ENCODE measurements at regions not wholly inside any gene's neighbourhood (a gene's known extent, or its start where the extent isn't known, plus 50 kb on each side); places are given as distances from the start of the nearest gene placed in this dataset.

DNA sequence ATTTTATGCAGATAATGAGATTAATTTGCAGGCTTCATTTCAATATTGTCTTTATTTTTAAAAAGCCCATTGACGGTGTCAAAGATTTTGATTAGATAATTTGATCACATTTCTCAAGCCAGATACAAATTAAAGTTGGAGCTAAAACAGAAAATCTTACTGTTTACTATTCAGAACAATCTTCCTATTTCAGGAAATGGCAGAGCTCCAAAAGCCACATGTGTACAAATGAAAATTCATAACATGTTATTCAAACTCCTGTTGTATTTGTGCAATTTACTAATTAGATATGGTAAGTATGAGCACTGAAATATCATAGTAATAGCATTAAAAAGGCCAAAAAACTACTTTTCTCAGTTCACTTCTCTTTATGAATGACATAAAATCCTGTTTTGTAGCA is 682.9 kb downstream of the KCNJ3 start:
- Mint-ChIP-seq H3K27me3 (no peaks in the 10 kb centered on the region), H3K27ac (no peak overlapping the region), H3K9me3 (no peaks in the 10 kb centered on the region), H3K36me3 (no peaks in the 10 kb centered on the region), H3K4me1 (peaks cover 0 to 8% (median 7%) of the 10 kb centered on the region in 3 donors), H3K4me3 (no peak overlapping the region)

DNA sequence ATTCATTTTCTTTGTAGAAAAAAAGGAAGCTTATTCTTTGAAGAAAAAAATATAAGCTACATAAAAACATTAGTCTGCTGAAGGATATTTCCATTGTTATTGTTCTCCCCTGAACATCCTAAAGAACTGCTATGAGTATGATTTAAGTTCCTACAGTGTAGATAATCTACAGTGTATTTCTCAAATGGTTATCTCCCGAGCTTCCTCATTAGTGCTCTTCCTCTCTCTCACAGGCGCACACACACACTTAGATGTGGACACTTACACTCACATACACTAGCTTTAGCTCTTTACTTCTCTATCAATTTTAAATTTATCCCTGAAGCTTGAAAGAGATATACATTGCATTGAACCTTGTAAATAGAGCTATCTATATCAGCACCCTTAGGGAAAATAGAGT is 681.0 kb downstream of the KCNJ3 start:
- Mint-ChIP-seq H3K4me1 (peaks cover 0 to 8% (median 7%) of the 10 kb centered on the region in 3 donors), H3K27me3 (no peaks in the 10 kb centered on the region), H3K9me3 (no peaks in the 10 kb centered on the region), H3K36me3 (no peaks in the 10 kb centered on the region), H3K27ac (no peak overlapping the region), H3K4me3 (no peak overlapping the region)

GRCh38 chr2:155377931-155378444 is 679.5 kb downstream of the KCNJ3 start:
- Mint-ChIP-seq H3K27ac (no peak overlapping the region), H3K27me3 (no peaks in the 10 kb centered on the region), H3K4me3 (no peak overlapping the region), H3K36me3 (no peaks in the 10 kb centered on the region), H3K4me1 (peaks cover 0 to 8% (median 7%) of the 10 kb centered on the region in 3 donors), H3K9me3 (no peaks in the 10 kb centered on the region)

DNA sequence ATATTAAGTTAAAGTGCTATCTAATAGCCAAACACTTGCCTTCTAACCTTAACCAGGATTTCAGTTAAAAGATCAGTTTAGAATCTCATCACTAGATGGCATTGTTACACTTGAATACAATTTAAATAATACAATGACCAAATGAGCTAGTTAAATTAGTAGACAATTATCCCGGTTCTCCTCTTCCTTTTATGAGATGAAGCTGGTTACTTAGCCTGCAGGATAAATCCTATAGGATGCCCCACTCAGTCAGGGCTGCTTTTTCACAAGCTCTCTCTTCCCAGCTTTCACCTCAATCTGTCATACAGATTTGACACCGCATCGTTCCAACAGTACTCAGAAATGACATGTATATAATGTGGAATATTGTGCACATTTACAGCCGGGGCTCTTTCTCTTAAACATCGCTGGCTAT is 678.8 kb downstream of the KCNJ3 start:
- Mint-ChIP-seq H3K27me3 (no peaks in the 10 kb centered on the region), H3K4me1 (peaks cover 0 to 8% (median 7%) of the 10 kb centered on the region in 3 donors), H3K27ac (no peak overlapping the region), H3K4me3 (no peak overlapping the region), H3K36me3 (no peaks in the 10 kb centered on the region), H3K9me3 (no peaks in the 10 kb centered on the region)

DNA sequence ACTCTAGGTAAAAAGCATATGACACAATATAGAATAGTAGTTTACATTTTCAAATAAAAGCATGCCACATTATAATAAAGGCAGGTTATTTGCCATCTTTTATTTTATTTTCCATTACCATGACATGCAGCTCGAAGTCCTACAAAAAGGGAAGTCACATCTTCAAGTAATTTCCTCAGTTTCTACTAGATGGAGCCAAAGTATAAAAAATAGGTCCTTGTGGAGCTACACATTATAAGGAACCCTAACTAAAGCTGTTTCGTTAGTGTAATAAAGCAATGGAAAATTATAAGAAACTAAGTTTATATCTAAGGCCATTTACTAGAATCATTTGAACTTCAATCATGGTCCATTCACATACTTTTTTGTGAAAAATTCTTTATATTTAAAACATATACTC is 674.5 kb downstream of the KCNJ3 start:
- no peaks in the 10 kb centered on the region for H3K4me1 Mint-ChIP-seq
- H3K36me3 Mint-ChIP-seq, result no peaks in the 10 kb centered on the region
- H3K27me3 Mint-ChIP-seq, result no peaks in the 10 kb centered on the region
- H3K9me3 Mint-ChIP-seq, result no peaks in the 10 kb centered on the region
- no peak overlapping the region for H3K27ac Mint-ChIP-seq
- no peak overlapping the region for H3K4me3 Mint-ChIP-seq

GRCh38 chr2:155368934-155369333 is 670.4 kb downstream of the KCNJ3 start:
- H3K36me3 Mint-ChIP-seq, result no peaks in the 10 kb centered on the region
- H3K9me3 Mint-ChIP-seq, result no peaks in the 10 kb centered on the region
- no peaks in the 10 kb centered on the region for H3K27me3 Mint-ChIP-seq
- no peak overlapping the region for H3K27ac Mint-ChIP-seq
- no peaks in the 10 kb centered on the region for H3K4me1 Mint-ChIP-seq
- no peak overlapping the region for H3K4me3 Mint-ChIP-seq

GRCh38 chr2:155364766-155365165 is 666.3 kb downstream of the KCNJ3 start:
- Mint-ChIP-seq H3K4me3 (no peak overlapping the region), H3K27me3 (no peaks in the 10 kb centered on the region), H3K9me3 (peaks cover 0 to 3% (median 0%) of the 10 kb centered on the region in 3 donors), H3K4me1 (no peaks in the 10 kb centered on the region), H3K27ac (no peak overlapping the region), H3K36me3 (no peaks in the 10 kb centered on the region)

- Mint-ChIP-seq H3K4me1 (no peaks in the 10 kb centered on the region), H3K9me3 (peaks cover 0 to 15% (median 0%) of the 10 kb centered on the region in 3 donors), H3K27ac (no peak overlapping the region), H3K27me3 (no peaks in the 10 kb centered on the region), H3K4me3 (peak overlapping the region in 1 of 4 donors; percentile 14), H3K36me3 (no peaks in the 10 kb centered on the region)
These were observed 664.9 kb downstream of the KCNJ3 start for GRCh38 chr2:155363349-155363888.

- H3K9me3 Mint-ChIP-seq, result peaks cover 2 to 25% (median 5%) of the 10 kb centered on the region in 3 donors
- no peak overlapping the region for H3K27ac Mint-ChIP-seq
- no peak overlapping the region for H3K4me3 Mint-ChIP-seq
- H3K36me3 Mint-ChIP-seq, result no peaks in the 10 kb centered on the region
- H3K27me3 Mint-ChIP-seq, result no peaks in the 10 kb centered on the region
- H3K4me1 Mint-ChIP-seq, result no peaks in the 10 kb centered on the region
These were observed 658.7 kb downstream of the KCNJ3 start for GRCh38 chr2:155357172-155357571.

GRCh38 chr2:155356250-155356649 is 657.8 kb downstream of the KCNJ3 start:
- no peak overlapping the region for H3K4me3 Mint-ChIP-seq
- H3K4me1 Mint-ChIP-seq, result no peaks in the 10 kb centered on the region
- H3K9me3 Mint-ChIP-seq, result peaks cover 2 to 25% (median 5%) of the 10 kb centered on the region in 3 donors
- H3K27ac Mint-ChIP-seq, result no peak overlapping the region
- no peaks in the 10 kb centered on the region for H3K36me3 Mint-ChIP-seq
- H3K27me3 Mint-ChIP-seq, result no peaks in the 10 kb centered on the region

GRCh38 chr2:155350783-155351580 is 652.5 kb downstream of the KCNJ3 start:
- H3K4me3 Mint-ChIP-seq, result no peak overlapping the region
- peaks cover 0 to 3% (median 2%) of the 10 kb centered on the region in 3 donors for H3K9me3 Mint-ChIP-seq
- H3K27me3 Mint-ChIP-seq, result no peaks in the 10 kb centered on the region
- H3K4me1 Mint-ChIP-seq, result no peaks in the 10 kb centered on the region
- H3K27ac Mint-ChIP-seq, result no peak overlapping the region
- no peaks in the 10 kb centered on the region for H3K36me3 Mint-ChIP-seq

DNA sequence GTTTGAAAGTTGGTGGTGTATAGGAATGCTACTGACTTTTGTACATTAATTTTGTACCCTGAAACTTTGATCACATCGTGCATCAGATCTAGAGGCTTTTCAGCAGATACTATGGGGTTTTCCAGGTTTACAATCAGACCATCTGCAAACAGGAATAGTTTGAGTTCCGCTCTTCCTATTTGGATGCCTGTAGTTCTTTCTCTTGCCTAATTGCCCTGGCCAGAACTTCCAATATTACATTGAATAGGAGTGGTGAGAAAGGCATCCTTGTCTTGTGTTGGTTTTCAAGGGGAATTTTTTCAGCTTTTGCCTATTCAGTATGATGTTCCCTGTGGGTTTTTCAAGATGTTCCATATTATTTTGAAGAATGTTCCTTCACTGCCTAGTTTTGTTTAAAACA is 633.5 kb downstream of the KCNJ3 start:
- Mint-ChIP-seq H3K27ac (no peak overlapping the region), H3K9me3 (no peaks in the 10 kb centered on the region), H3K4me3 (no peak overlapping the region), H3K36me3 (no peaks in the 10 kb centered on the region), H3K27me3 (no peaks in the 10 kb centered on the region), H3K4me1 (peaks cover 0 to 1% (median 0%) of the 10 kb centered on the region in 3 donors)

GRCh38 chr2:155320236-155320635 is 621.7 kb downstream of the KCNJ3 start:
- Mint-ChIP-seq H3K27ac (no peak overlapping the region), H3K4me3 (no peak overlapping the region), H3K27me3 (no peaks in the 10 kb centered on the region), H3K36me3 (no peaks in the 10 kb centered on the region), H3K4me1 (no peaks in the 10 kb centered on the region), H3K9me3 (no peaks in the 10 kb centered on the region)

DNA sequence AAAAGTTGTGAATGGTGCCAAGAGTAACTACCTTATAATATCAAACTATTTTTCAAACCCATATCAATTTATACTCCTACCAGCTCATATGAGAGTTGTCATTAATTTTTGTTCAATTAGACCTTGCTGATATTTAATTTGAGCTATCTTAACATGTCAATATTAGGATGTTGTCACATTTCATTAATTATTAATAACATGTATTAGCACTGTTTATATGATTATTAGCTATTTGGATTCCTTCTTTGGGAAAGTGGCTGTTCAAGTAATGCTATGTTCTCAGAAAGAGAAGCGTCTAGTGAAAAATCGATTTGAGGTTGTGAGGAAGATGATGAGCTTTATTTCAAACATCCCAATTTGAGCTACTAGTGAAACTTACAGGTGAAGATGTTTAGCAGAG is 620.2 kb downstream of the KCNJ3 start:
- H3K9me3 Mint-ChIP-seq, result no peaks in the 10 kb centered on the region
- H3K4me1 Mint-ChIP-seq, result no peaks in the 10 kb centered on the region
- H3K4me3 Mint-ChIP-seq, result no peak overlapping the region
- no peaks in the 10 kb centered on the region for H3K36me3 Mint-ChIP-seq
- H3K27me3 Mint-ChIP-seq, result no peaks in the 10 kb centered on the region
- H3K27ac Mint-ChIP-seq, result no peak overlapping the region

DNA sequence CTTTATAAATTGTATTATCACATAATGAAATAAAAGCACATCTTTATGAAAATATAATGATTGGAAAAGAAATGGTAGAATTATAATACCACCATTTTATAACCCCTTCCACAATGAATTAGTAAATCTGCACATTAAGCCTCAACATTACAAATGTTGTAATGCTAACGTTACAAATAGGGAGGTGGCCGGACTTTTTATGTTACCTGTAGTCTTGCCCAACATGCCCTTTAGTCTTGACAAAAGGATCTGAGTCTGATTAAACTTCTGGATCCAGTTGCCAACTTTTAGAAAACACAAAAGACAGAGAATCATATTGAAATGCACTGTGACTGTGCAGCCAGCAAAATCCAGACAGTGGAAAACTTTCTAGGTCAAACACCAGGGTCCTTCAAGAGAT is 617.3 kb downstream of the KCNJ3 start:
- H3K4me3 Mint-ChIP-seq, result no peak overlapping the region
- no peaks in the 10 kb centered on the region for H3K9me3 Mint-ChIP-seq
- no peaks in the 10 kb centered on the region for H3K36me3 Mint-ChIP-seq
- no peak overlapping the region for H3K27ac Mint-ChIP-seq
- H3K27me3 Mint-ChIP-seq, result no peaks in the 10 kb centered on the region
- H3K4me1 Mint-ChIP-seq, result no peaks in the 10 kb centered on the region

DNA sequence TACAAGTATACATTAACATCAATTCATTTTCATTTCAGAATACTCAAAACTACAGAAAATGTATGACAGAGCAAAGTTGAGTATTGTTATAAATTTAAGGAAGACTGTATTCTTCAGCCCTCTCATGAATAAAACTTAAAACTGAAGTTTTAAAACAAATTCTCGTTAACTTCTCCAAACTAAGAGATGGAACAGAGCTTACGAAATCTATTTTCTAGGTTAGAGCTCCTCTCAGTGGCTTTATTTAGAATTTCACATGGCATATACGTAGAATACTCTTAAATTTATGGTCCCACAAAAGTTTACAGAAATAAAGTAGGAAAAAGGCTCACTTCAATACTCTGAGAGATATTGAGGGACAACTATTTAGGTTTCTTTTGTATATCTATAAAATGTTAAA is 612.1 kb downstream of the KCNJ3 start:
- no peaks in the 10 kb centered on the region for H3K9me3 Mint-ChIP-seq
- no peaks in the 10 kb centered on the region for H3K4me1 Mint-ChIP-seq

More for the DNA sequence above, 612.1 kb downstream of the KCNJ3 start:
- Mint-ChIP-seq H3K27me3 (no peaks in the 10 kb centered on the region), H3K27ac (no peak overlapping the region), H3K4me3 (no peak overlapping the region), H3K36me3 (no peaks in the 10 kb centered on the region)
